H1 (cell line): ENCODE measurements at regions not wholly inside any gene's neighbourhood (a gene's known extent, or its start where the extent isn't known, plus 50 kb on each side); places are given as distances from the start of the nearest gene placed in this dataset.

ENCODE experiments used
- CTCF ChIA-PET: fragments of 300-600 bp; sonication (Branson Sonifier 250); formaldehyde crosslinking; loops from one replicate; lab custom pipeline; 2021; ENCODE audit not compliant: partially characterized antibody; lab: Charles Lee
- POLR2A ChIA-PET: fragments of 300-600 bp; sonication (Branson Sonifier 250); formaldehyde crosslinking; loops from one replicate; lab custom pipeline; 2021; ENCODE audit warnings: inconsistent platforms; ENCODE audit not compliant: partially characterized antibody; lab: Charles Lee
- DNase-seq, 2 experiments: peaks; one replicate each; pipeline versions ENCODE4 v3.0.0 to v3.0.0-alpha.2; 2010 to 2022; ENCODE audit warnings: low spot score in 2 of 2, low read depth in 1 of 2, mixed read lengths in 1 of 2
- FAIRE-seq: peaks from 2 replicates; lab custom pipeline; 2011; peaks lifted over from hg19 to GRCh38; lab: Jason Lieb, UNC
- H2AFZ ChIP-seq: 2 replicates; pipeline ENCODE4 v1.8.1; 2012; ENCODE audit warnings: low read length, inconsistent platforms
- H2AK5ac ChIP-seq: 2 replicates; pipeline ENCODE4 v1.6.1; 2013; ENCODE audit warnings: low read depth, low read length
- H2BK120ac ChIP-seq: replicated peaks from 2 replicates; pipeline ENCODE3; 2013; ENCODE audit warnings: low read depth, low read length, inconsistent platforms
- H2BK12ac ChIP-seq: 2 replicates; pipeline ENCODE4 v1.6.1; 2013; ENCODE audit warnings: low read depth, low read length
- H2BK15ac ChIP-seq: 2 replicates; pipeline ENCODE4 v1.6.1; 2013; ENCODE audit warnings: low read length
- H2BK20ac ChIP-seq: 2 replicates; pipeline ENCODE4 v1.6.1; 2013; ENCODE audit warnings: low read length
- H2BK5ac ChIP-seq: 2 replicates; pipeline ENCODE4 v1.6.1; 2013; ENCODE audit warnings: low read depth, low read length
- H3K14ac ChIP-seq: 2 replicates; pipeline ENCODE4 v1.6.1; 2013; ENCODE audit warnings: inconsistent platforms; ENCODE audit not compliant: insufficient read length
- H3K18ac ChIP-seq: 2 replicates; pipeline ENCODE4 v1.6.1; 2013; ENCODE audit warnings: low read length; ENCODE audit errors: extremely low read depth
- H3K23ac ChIP-seq: 2 replicates; pipeline ENCODE4 v1.6.1; 2013; ENCODE audit warnings: inconsistent platforms; ENCODE audit not compliant: insufficient read length
- H3K23me2 ChIP-seq: 2 replicates; pipeline ENCODE4 v1.6.1; 2013; ENCODE audit warnings: low read depth, low read length
- H3K27ac ChIP-seq: 2 replicates; pipeline ENCODE4 v1.6.1; 2011; ENCODE audit warnings: low read depth, low read length, inconsistent platforms
- H3K27me3 ChIP-seq, 4 experiments: replicated peaks in 1 of 4; 1 replicate in 1 of 4; 2 replicates in 3 of 4; pipeline versions ENCODE4 v1.6.1 to v1.8.1; 2011 to 2013; ENCODE audit warnings: low read length in 3 of 4, mild to moderate bottlenecking in 3 of 4, inconsistent platforms in 2 of 4, mixed read lengths in 2 of 4, moderate library complexity in 1 of 4; ENCODE audit not compliant: control insufficient read depth in 3 of 4, insufficient read depth in 3 of 4; ENCODE audit errors: extremely low read depth in 1 of 4
- H3K36me3 ChIP-seq, 4 experiments: 2 replicates each; pipeline versions ENCODE4 v1.6.1 to v1.8.1; 2011 to 2013; ENCODE audit warnings: mild to moderate bottlenecking in 4 of 4, low read length in 3 of 4, moderate library complexity in 2 of 4, control low read depth in 1 of 4, inconsistent platforms in 1 of 4; ENCODE audit not compliant: insufficient read depth in 4 of 4, control insufficient read depth in 2 of 4
- H3K4ac ChIP-seq: replicated peaks from 2 replicates; pipeline ENCODE3; 2013; ENCODE audit warnings: low read length, low read depth, mixed read lengths, inconsistent platforms; ENCODE audit not compliant: insufficient read length
- H3K4me1 ChIP-seq, 4 experiments: replicated peaks in 1 of 4; 1 replicate in 1 of 4; 2 replicates in 3 of 4; pipeline versions ENCODE4 v1.6.1 to v1.8.1; 2011 to 2013; ENCODE audit warnings: low read length in 3 of 4, inconsistent platforms in 2 of 4, mixed read lengths in 1 of 4; ENCODE audit not compliant: insufficient read depth in 4 of 4, control insufficient read depth in 3 of 4
- H3K4me2 ChIP-seq, 2 experiments: 2 replicates each; pipeline versions ENCODE4 v1.6.1 to v1.8.1; 2011 to 2013; ENCODE audit warnings: low read depth in 2 of 2, low read length in 2 of 2, control low read depth in 1 of 2, inconsistent platforms in 1 of 2, mild to moderate bottlenecking in 1 of 2; ENCODE audit not compliant: insufficient read depth in 1 of 2
- H3K4me3 ChIP-seq, 4 experiments: fragments of 200-600, 300-600 bp in 1 of 4; sonication (generic), shearing (Covaris generic), sonication (Bioruptor Twin) in 1 of 4; 2 replicates each; pipeline versions ENCODE4 v1.5.1 to v1.8.1; 2011 to 2016; ENCODE audit warnings: low read length in 4 of 4, low read depth in 3 of 4, control low read depth in 2 of 4, inconsistent platforms in 2 of 4, mild to moderate bottlenecking in 2 of 4, mixed read lengths in 1 of 4, moderate library complexity in 1 of 4; ENCODE audit not compliant: insufficient read depth in 2 of 4; ENCODE audit errors: extremely low read depth in 1 of 4
- H3K56ac ChIP-seq: replicated peaks from 2 replicates; pipeline ENCODE3; 2013; ENCODE audit warnings: low read depth, mild to moderate bottlenecking, mixed read lengths, low read length, inconsistent platforms; ENCODE audit not compliant: insufficient read length
- H3K79me1 ChIP-seq: 2 replicates; pipeline ENCODE4 v1.6.1; 2013; ENCODE audit warnings: low read depth, low read length, control low read depth
- H3K79me2 ChIP-seq, 2 experiments: 2 replicates each; pipeline versions ENCODE4 v1.6.1 to v1.8.1; 2012 to 2013; ENCODE audit warnings: low read length in 2 of 2, mild to moderate bottlenecking in 2 of 2, inconsistent platforms in 1 of 2; ENCODE audit not compliant: insufficient read depth in 2 of 2, control insufficient read depth in 1 of 2
- H3K9ac ChIP-seq, 4 experiments: replicated peaks in 1 of 4; 1 replicate in 1 of 4; 2 replicates in 3 of 4; pipeline versions ENCODE4 v1.6.1 to v1.8.1; 2011 to 2013; ENCODE audit warnings: low read depth in 3 of 4, low read length in 3 of 4, control low read depth in 2 of 4, mild to moderate bottlenecking in 2 of 4, moderate library complexity in 2 of 4, inconsistent platforms in 1 of 4; ENCODE audit errors: extremely low read depth in 1 of 4
- H3K9me3 ChIP-seq, 2 experiments: 2 replicates each; pipeline versions ENCODE4 v1.6.1 to v1.8.1; 2012 to 2013; ENCODE audit warnings: mild to moderate bottlenecking in 2 of 2, moderate library complexity in 2 of 2, control low read depth in 1 of 2, inconsistent platforms in 1 of 2, low read depth in 1 of 2, low read length in 1 of 2, mixed read lengths in 1 of 2; ENCODE audit not compliant: insufficient read depth in 2 of 2
- H4K20me1 ChIP-seq, 2 experiments: replicated peaks in 1 of 2; 2 replicates each; pipeline versions ENCODE3 to v1.8.1; 2011 to 2013; ENCODE audit warnings: inconsistent platforms in 2 of 2, low read length in 2 of 2, mild to moderate bottlenecking in 1 of 2; ENCODE audit not compliant: insufficient read depth in 2 of 2, control insufficient read depth in 1 of 2
- H4K5ac ChIP-seq: 2 replicates; pipeline ENCODE4 v1.6.1; 2013; ENCODE audit warnings: low read length, low read depth, mixed read lengths, inconsistent platforms; ENCODE audit not compliant: insufficient read length
- H4K8ac ChIP-seq: 2 replicates; pipeline ENCODE4 v1.8.0; 2013; ENCODE audit warnings: mild to moderate bottlenecking, moderate library complexity, low read length, inconsistent platforms; ENCODE audit not compliant: insufficient read depth; ENCODE audit errors: extremely low read depth
- H4K91ac ChIP-seq: replicated peaks from 2 replicates; pipeline ENCODE3; 2013; ENCODE audit warnings: low read length, mixed read lengths, inconsistent platforms; ENCODE audit not compliant: insufficient read length
- BACH1 ChIP-seq: IDR thresholded peaks from 2 replicates; pipeline ENCODE4 v1.6.1; 2012; ENCODE audit warnings: low read length, improper control_type of control experiment
- EP300 ChIP-seq, 2 experiments: IDR thresholded peaks; 1 replicate in 1 of 2; 2 replicates in 1 of 2; pipeline ENCODE4 v1.6.1; 2011 to 2012; ENCODE audit warnings: low read depth in 2 of 2, low read length in 2 of 2, mild to moderate bottlenecking in 2 of 2, borderline replicate concordance in 1 of 2, inconsistent platforms in 1 of 2, moderate library complexity in 1 of 2
- EZH2 ChIP-seq: fragments of 200-600 bp; sonication (generic); IDR thresholded peaks from 2 replicates; pipeline ENCODE4 v1.7.1; 2012; ENCODE audit warnings: low read depth, mild to moderate bottlenecking, moderate library complexity, low read length, inconsistent platforms; ENCODE audit not compliant: severe bottlenecking
- JUND ChIP-seq: IDR thresholded peaks from 2 replicates; pipeline ENCODE4 v1.6.1; 2011; ENCODE audit warnings: mild to moderate bottlenecking, improper control_type of control experiment, low read length
- KDM4A ChIP-seq: IDR thresholded peaks from one replicate; pipeline ENCODE4 v1.7.1; 2012; ENCODE audit warnings: low read depth, mild to moderate bottlenecking, moderate library complexity, low read length, inconsistent platforms; ENCODE audit not compliant: severe bottlenecking
- SIRT6 ChIP-seq: IDR thresholded peaks from one replicate; pipeline ENCODE4 v1.7.1; 2012; ENCODE audit warnings: low read length, inconsistent platforms
- SUZ12 ChIP-seq: fragments of 200-600 bp; sonication (generic); IDR thresholded peaks from 2 replicates; pipeline ENCODE4 v1.6.1; 2012; ENCODE audit warnings: mild to moderate bottlenecking, inconsistent platforms, low read length, moderate library complexity, mixed read lengths
- TCF12 ChIP-seq: IDR thresholded peaks from 2 replicates; pipeline ENCODE4 v1.6.1; 2011; ENCODE audit warnings: low read depth, mild to moderate bottlenecking, low read length
- ZNF274 ChIP-seq: IDR thresholded peaks from 2 replicates; pipeline ENCODE4 v1.7.0; 2012; ENCODE audit warnings: low read length, borderline replicate concordance; ENCODE audit errors: extremely low read depth
- WGBS, 2 experiments: shearing (Covaris generic) in 1 of 2; methylation state at CpG; one replicate each; pipeline versions ENCODE4 v1.1.6 to v1.1.7; 2013 to 2015; ENCODE audit warnings: low lambda C conversion rate in 2 of 2, mixed read lengths in 2 of 2, inconsistent platforms in 1 of 2, low coverage in 1 of 2, missing lambda C conversion rate in 1 of 2; ENCODE audit not compliant: insufficient replicate concordance in 2 of 2, insufficient coverage in 1 of 2, insufficient read length in 1 of 2; ENCODE audit errors: extremely low coverage in 1 of 2, missing lambda C conversion rate in 1 of 2; 5-methylcytosine and 5-hydroxymethylcytosine counted together

GRCh38 chr18:42641996-42642395 lies 473.5 kb downstream of the RIT2 start:
- no peak overlapping the region for H3K4me3 ChIP-seq
- WGBS, 2 experiments = 85% methylated on average over 5 of the region's 5 CpGs; no CpG with 5 or more reads in 1 of the 2 experiments
- H3K9me3 ChIP-seq = no peaks in the 10 kb centered on the region
- no peaks in the 10 kb centered on the region for H3K23me2 ChIP-seq
- H4K5ac ChIP-seq = no peak overlapping the region
- POLR2A ChIA-PET = no interaction called here
- H3K56ac ChIP-seq = no peak overlapping the region
- H2BK15ac ChIP-seq = no peak overlapping the region
- H3K23ac ChIP-seq = no peak overlapping the region
- H4K20me1 ChIP-seq = no peaks in the 10 kb centered on the region
- H2BK5ac ChIP-seq = no peak overlapping the region
- H4K8ac ChIP-seq = no peak overlapping the region
- no peak overlapping the region for H3K9ac ChIP-seq
- no peak overlapping the region for H3K18ac ChIP-seq
- H3K36me3 ChIP-seq = no peaks in the 10 kb centered on the region
- H3K4me1 ChIP-seq = 0 out of 7 replicates have a peak, but pooled peaks cover 0 to 4% (median 0%) of the 10 kb centered on the region in 4 experiments
- FAIRE-seq (no peak), DNase-seq (no peak)
- no peak overlapping the region for H2BK20ac ChIP-seq
- H3K14ac ChIP-seq = no peak overlapping the region
- no peak overlapping the region for H2BK12ac ChIP-seq
- H2BK120ac ChIP-seq = no peak overlapping the region
- H3K79me2 ChIP-seq = no peaks in the 10 kb centered on the region
- CTCF ChIA-PET = interaction anchor here (2.4 kb wide), 1 partner anchor 46 kb away, joined by 9 read pairs; no protein-coding TSS in a partner anchor
- H3K27ac ChIP-seq = no peak overlapping the region
- no peak overlapping the region for H2AK5ac ChIP-seq
- no peak overlapping the region for H2AFZ ChIP-seq
- no peak overlapping the region for H4K91ac ChIP-seq
- H3K79me1 ChIP-seq = no peaks in the 10 kb centered on the region
- H3K4me2 ChIP-seq = no peak overlapping the region
- H3K27me3 ChIP-seq = no peaks in the 10 kb centered on the region
- H3K4ac ChIP-seq = no peak overlapping the region
- TF ChIP-seq SIRT6 = no peak
- no peak for TF ChIP-seq TCF12
- TF ChIP-seq BACH1 = no peak
- no peak for TF ChIP-seq JUND
- TF ChIP-seq ZNF274 = no peak
- TF ChIP-seq SUZ12 = no peak
- no peak for TF ChIP-seq EZH2
- TF ChIP-seq EP300 (IDR thresholded peaks at IDR 0.05; ENCODE audit: borderline replicate concordance in 1 of 2, low read depth in 2 of 2, low read length in 2 of 2) = no peak
- TF ChIP-seq KDM4A = no peak
